Heart right ventricle (tissue), 16 donors: ENCODE measurements at regions not wholly inside any gene's neighbourhood (a gene's known extent, or its start where the extent isn't known, plus 50 kb on each side); places are given as distances from the start of the nearest gene placed in this dataset.

Source experiments
- ATAC-seq, 8 donors: fragments of 200-7000 bp; cut with Tn5 transposase; one replicate each; pipeline ENCODE4 v1.9.1; 2020; ENCODE audit warnings: mild to moderate bottlenecking in 8 of 8, moderate library complexity in 8 of 8, moderate number of reproducible peaks in 1 of 8
- DNase-seq, 2 donors: peaks; one replicate each; pipeline ENCODE4 v3.0.0-alpha.2; 2020
- H3K27ac ChIP-seq, 10 donors: fragments of 200-600 bp; sonication (generic) in 2 of 10; one replicate each; pipeline versions ENCODE4 v1.5.0 to v1.8.0; 2020 to 2022; ENCODE audit warnings: mild to moderate bottlenecking in 3 of 10
- H3K27me3 ChIP-seq, 7 donors: fragments of 200-600 bp; one replicate each; pipeline ENCODE4 v1.8.0; 2021 to 2022; ENCODE audit warnings: mild to moderate bottlenecking in 2 of 7
- H3K36me3 ChIP-seq, 9 donors: fragments of 200-600 bp; sonication (generic) in 1 of 9; one replicate each; pipeline versions ENCODE4 v1.5.0 to v1.8.0; 2020 to 2022; ENCODE audit warnings: mild to moderate bottlenecking in 2 of 9
- H3K4me1 ChIP-seq, 9 donors: fragments of 200-600 bp; sonication (generic) in 1 of 9; one replicate each; pipeline versions ENCODE4 v1.5.0 to v1.8.0; 2020 to 2022; ENCODE audit warnings: mild to moderate bottlenecking in 4 of 9
- H3K4me3 ChIP-seq, 10 donors: fragments of 200-600 bp; sonication (generic) in 2 of 10; one replicate each; pipeline versions ENCODE4 v1.5.0 to v1.8.0; 2020 to 2022; ENCODE audit warnings: mild to moderate bottlenecking in 7 of 10, moderate library complexity in 2 of 10
- H3K9me3 ChIP-seq, 11 donors: fragments of 200-600 bp in 10 of 11; sonication (generic) in 2 of 11; one replicate each; pipeline versions ENCODE4 v1.5.0 to v1.8.0; 2013 to 2022; ENCODE audit warnings: mild to moderate bottlenecking in 2 of 11, control low read depth in 1 of 11, moderate library complexity in 1 of 11
- CTCF ChIP-seq, 9 donors: fragments of 200-600 bp; sonication (generic) in 2 of 9; IDR thresholded peaks; one replicate each; pipeline versions ENCODE4 v1.5.0 to v1.8.0; 2021 to 2022; ENCODE audit warnings: antibody characterized with exemption in 9 of 9, mild to moderate bottlenecking in 5 of 9, moderate library complexity in 1 of 9
- WGBS, 2 donors: extraction: QIAGEN DNeasy Blood & Tissue Kit; methylation state at CpG; one replicate each; pipeline ENCODE4 v1.1.7; 2013; ENCODE audit warnings: inconsistent platforms in 1 of 2; 5-methylcytosine and 5-hydroxymethylcytosine counted together
- intact Hi-C, 10 donors: fragments of 100-400 bp; cut with DNase I; formaldehyde crosslinking; loops; one replicate each; pipeline versions ENCODE4 v1.11.1 to v1.14.2; 2022
- donor health status: Arrhythmogenic right ventricular cardiomyopathy.
- donor health status: ischemic (EF 13 %, LVEDD 7.1; RV severe dilation, severe dysfunction).
- donor health status: healthy with polysubstance abuse.
- donor health status: DM: no; HTN: yes; CAD: no.
- donor health status: DM: no; HTN: no; CAD: no.
- donor health status: ischemic (EF 25% LVEDD 6.9; RV normal size, moderate dysfunction).
- donor health status: ischemic (EF 25% LVEDD 5.7; RV mildly dilated, moderate dysfunction).
- donor health status: healthy.
- donor health status: DM: yes; HTN: yes; CAD: no.
- donor health status: Ischemic cardiomyopathy.
- donor health status: ischemic (EF 35%, LVEDD 5.7; RV mildly dilated, moderate dysfunction).
- donor health status: nonischemic (EF 11% LVEDD 7.7; RV severe dilation, severe dysfunction).
- donor health status: DM: yes; HTN: yes; CAD: no.
- donor health status: PGD.
- donor health status: ischemic (EF 29% LVEDD 5.4; RV normal size, mild dysfunction).
- donor health status: nonischemic (EF 23%, LVEDD 6.1; RV moderate dilation, normal function).

GRCh38 chr3:22942981-22943380 is 260.1 kb upstream of the UBE2E2 start:
- H3K27ac ChIP-seq, result no peak overlapping the region
- DNase-seq, result no peak
- TF ChIP-seq CTCF (IDR thresholded peaks at IDR 0.05), result no peak
- peaks cover 0 to 10% (median 0%) of the 10 kb centered on the region in 9 donors for H3K4me1 ChIP-seq
- no peak for ATAC-seq
- H3K36me3 ChIP-seq, result no peaks in the 10 kb centered on the region
- no peaks in the 10 kb centered on the region for H3K9me3 ChIP-seq
- no peaks in the 10 kb centered on the region for H3K27me3 ChIP-seq
- no peak overlapping the region for H3K4me3 ChIP-seq
- intact Hi-C loops, result no loop called here

GRCh38 chr3:22947851-22948250 is 255.3 kb upstream of the UBE2E2 start:
- 52 to 54% methylated on average over 2 of the region's 2 CpGs for WGBS, 2 donors
- DNase-seq (no peak), ATAC-seq (peak in 3 of 8 donors; percentile 16 to 41 (median 31))
- intact Hi-C loops, result no loop called here
- Histone ChIP-seq H3K4me1 (peaks cover 0 to 17% (median 0%) of the 10 kb centered on the region in 9 donors), H3K27me3 (no peaks in the 10 kb centered on the region), H3K36me3 (no peaks in the 10 kb centered on the region), H3K4me3 (no peak overlapping the region), H3K9me3 (peaks cover 0 to 6% (median 0%) of the 10 kb centered on the region in 11 donors), H3K27ac (peak overlapping the region in 1 of 10 donors; percentile 48)
- TF ChIP-seq CTCF (IDR thresholded peaks at IDR 0.05), result no peak

- Histone ChIP-seq H3K27me3 (no peaks in the 10 kb centered on the region), H3K9me3 (peaks cover 0 to 6% (median 0%) of the 10 kb centered on the region in 11 donors), H3K27ac (no peak overlapping the region), H3K4me1 (peaks cover 0 to 17% (median 0%) of the 10 kb centered on the region in 9 donors), H3K4me3 (no peak overlapping the region), H3K36me3 (no peaks in the 10 kb centered on the region)
- ATAC-seq (peak in 7 of 8 donors; percentile 69 to 90 (median 78)), DNase-seq (peak in 1 of 2 donors; percentile 21)
- intact Hi-C loops, result loop anchor here in 2 of 10 donors (10.0 kb wide), 2 partner anchors 387 to 777 kb away; no protein-coding TSS in a partner anchor
- no peak for TF ChIP-seq CTCF (IDR thresholded peaks at IDR 0.05)
Observed at GRCh38 chr3:22951910-22952309, 251.2 kb upstream of the UBE2E2 start.

- H3K27me3 ChIP-seq, result no peaks in the 10 kb centered on the region
- DNase-seq (no peak), ATAC-seq (peak in 5 of 8 donors; percentile 37 to 70 (median 42))
- intact Hi-C loops, result loop anchor here in 2 of 10 donors (10.0 kb wide), 2 partner anchors 388 to 778 kb away; no protein-coding TSS in a partner anchor
- 52% methylated on average over 3 of the region's 3 CpGs for WGBS, 2 donors
- no peaks in the 10 kb centered on the region for H3K36me3 ChIP-seq
- no peak overlapping the region for H3K4me3 ChIP-seq
- H3K9me3 ChIP-seq, result peaks cover 0 to 6% (median 0%) of the 10 kb centered on the region in 11 donors
- H3K27ac ChIP-seq, result no peak overlapping the region
- TF ChIP-seq CTCF (IDR thresholded peaks at IDR 0.05), result no peak
- H3K4me1 ChIP-seq, result peaks cover 0 to 8% (median 0%) of the 10 kb centered on the region in 9 donors
Observed at GRCh38 chr3:22952860-22953259, 250.3 kb upstream of the UBE2E2 start.
